ENCODE measurements at regions not wholly inside any gene's neighbourhood (a gene's known extent, or its start where the extent isn't known, plus 50 kb on each side); places are given as distances from the start of the nearest gene placed in this dataset.

DNA sequence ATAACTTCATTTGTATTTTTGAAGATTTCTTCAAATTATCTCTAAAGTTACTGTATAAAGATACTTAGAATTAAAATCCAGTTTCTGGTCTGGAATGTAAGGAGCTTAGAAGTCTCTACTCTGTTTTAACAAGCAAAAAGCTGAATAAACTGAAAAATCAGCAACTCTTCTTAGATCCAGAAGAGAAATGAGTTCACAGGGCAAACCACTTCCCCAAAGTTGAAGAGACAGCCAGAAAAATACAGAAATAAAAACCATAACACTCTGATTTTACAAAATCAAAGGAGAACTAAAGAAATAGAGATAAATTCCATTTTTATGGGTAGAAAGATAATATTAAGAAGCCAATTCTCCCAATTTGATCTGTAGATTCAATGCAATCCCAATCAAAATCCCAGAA is 1166.8 kb downstream of the ADGRL3 start:
- no peak overlapping the region for H3K56ac ChIP-seq (ENCODE audit: extremely low read depth, insufficient read depth, low read length)
- no peaks in the 10 kb centered on the region for H3K36me3 ChIP-seq (ENCODE audit: control insufficient read depth, insufficient read depth, low read length)
- H4K20me1 ChIP-seq (ENCODE audit: insufficient read depth, low read length): no peaks in the 10 kb centered on the region
- H3K14ac ChIP-seq (replicated peaks; ENCODE audit: low read depth, low read length): no peak overlapping the region
- no peaks in the 10 kb centered on the region for H3K9me1 ChIP-seq (ENCODE audit: insufficient read depth, low read length)
- H3K4me1 ChIP-seq (ENCODE audit: control insufficient read depth, insufficient read depth, low read length): no peaks in the 10 kb centered on the region
- no peak for DNase-seq
- no peak overlapping the region for H2AK9ac ChIP-seq (replicated peaks; ENCODE audit: low read depth, low read length, poor library complexity)
- no peak overlapping the region for H2BK20ac ChIP-seq (ENCODE audit: low read depth, low read length)
- CTCF ChIA-PET: no interaction called here
- H3K4me2 ChIP-seq (ENCODE audit: low read depth, low read length): no peak overlapping the region
- H2AK5ac ChIP-seq (ENCODE audit: low read depth, low read length): no peak overlapping the region
- H2BK15ac ChIP-seq (ENCODE audit: low read depth, low read length): no peak overlapping the region
- H2BK120ac ChIP-seq (ENCODE audit: low read depth, low read length): no peak overlapping the region
- TF ChIP-seq CHD1 (IDR thresholded peaks at IDR 0.05; ENCODE audit: low read depth, low read length): no peak
- no peak overlapping the region for H2BK5ac ChIP-seq (ENCODE audit: low read depth, low read length, poor library complexity, severe bottlenecking)
- intact Hi-C loops (cut with micrococcal nuclease): no loop called here
- no peaks in the 10 kb centered on the region for H3K79me1 ChIP-seq (ENCODE audit: low read depth in 1 of 2, low read length in 2 of 2)
- H3K18ac ChIP-seq (ENCODE audit: low read depth, low read length): no peak overlapping the region
- no peak overlapping the region for H2AFZ ChIP-seq (replicated peaks; ENCODE audit: low read length, poor library complexity)
- no peak overlapping the region for H3K23ac ChIP-seq (ENCODE audit: low read depth, low read length)
- H3K27me3 ChIP-seq (ENCODE audit: control insufficient read depth, insufficient read depth, low read length): no peaks in the 10 kb centered on the region
- H4K5ac ChIP-seq (ENCODE audit: low read depth, low read length): no peak overlapping the region
- no peak overlapping the region for H3K27ac ChIP-seq (ENCODE audit: insufficient read depth, low read length)
- no peak overlapping the region for H3K4me3 ChIP-seq (ENCODE audit: insufficient read depth, low read depth, low read length)
- H4K91ac ChIP-seq (ENCODE audit: insufficient read depth, low read depth, low read length): no peak overlapping the region
- in situ Hi-C loops (cut with MboI; ENCODE audit: low sequenced_read_pairs): no loop called here
- H3K4ac ChIP-seq (ENCODE audit: low read depth, low read length): no peak overlapping the region
- dilution Hi-C loops (cut with HindIII; ENCODE audit: low sequenced_read_pairs, unreplicated experiment): no loop called here
- BruUV-seq (replicated peaks): no TSS peak
- H3K9ac ChIP-seq (ENCODE audit: low read depth, low read length): no peak overlapping the region
- 0 out of 2 replicates have a peak, but pooled peaks cover 2% of the 10 kb centered on the region for H3K9me3 ChIP-seq (ENCODE audit: control insufficient read depth, insufficient read depth, low read length)
- POLR2A ChIA-PET (ENCODE audit: unreplicated experiment): no interaction called here
- no peak for ATAC-seq (ENCODE audit: low read depth)
- H4K8ac ChIP-seq (ENCODE audit: low read depth in 2 of 2, low read length in 2 of 2): no peak overlapping the region

Data from IMR-90 (cell line).